ENCODE measurements at regions not wholly inside any gene's neighbourhood (a gene's known extent, or its start where the extent isn't known, plus 50 kb on each side); places are given as distances from the start of the nearest gene placed in this dataset.

DNA sequence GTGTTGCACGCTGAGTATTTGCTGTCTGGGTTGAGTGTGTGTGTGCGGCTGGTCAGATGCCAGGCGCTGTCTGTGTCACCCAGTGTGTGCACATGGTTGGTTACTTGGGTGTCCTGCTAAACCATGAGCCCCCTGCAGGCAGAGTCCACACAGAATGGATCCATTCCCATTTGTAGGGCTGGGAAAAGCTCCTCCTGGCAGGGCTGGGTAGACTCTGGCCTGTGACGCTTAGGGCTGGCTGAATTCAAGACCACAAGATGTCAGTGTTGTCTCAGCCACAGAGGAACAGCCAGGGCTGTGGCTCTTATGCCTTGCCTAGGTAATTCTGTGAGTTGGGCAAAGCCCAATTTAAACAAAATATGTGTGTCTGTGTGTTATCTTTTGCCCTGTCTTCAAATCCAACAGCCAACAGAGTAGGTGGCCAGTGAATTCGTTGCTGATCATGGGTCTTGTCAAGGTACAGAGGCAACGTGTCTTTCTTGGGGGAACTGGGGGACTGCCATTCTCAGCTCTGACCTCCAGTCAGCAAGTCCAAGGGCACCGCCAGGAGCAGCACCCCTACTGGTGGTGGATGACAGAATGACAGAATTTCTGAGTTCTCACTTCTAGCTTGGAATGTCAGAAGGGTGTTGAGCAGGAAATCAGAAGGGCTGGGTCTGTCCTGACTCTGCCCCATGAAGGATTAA lies 285.1 kb downstream of the CCSER2 start:
- TF ChIP-seq, protein P1, sequence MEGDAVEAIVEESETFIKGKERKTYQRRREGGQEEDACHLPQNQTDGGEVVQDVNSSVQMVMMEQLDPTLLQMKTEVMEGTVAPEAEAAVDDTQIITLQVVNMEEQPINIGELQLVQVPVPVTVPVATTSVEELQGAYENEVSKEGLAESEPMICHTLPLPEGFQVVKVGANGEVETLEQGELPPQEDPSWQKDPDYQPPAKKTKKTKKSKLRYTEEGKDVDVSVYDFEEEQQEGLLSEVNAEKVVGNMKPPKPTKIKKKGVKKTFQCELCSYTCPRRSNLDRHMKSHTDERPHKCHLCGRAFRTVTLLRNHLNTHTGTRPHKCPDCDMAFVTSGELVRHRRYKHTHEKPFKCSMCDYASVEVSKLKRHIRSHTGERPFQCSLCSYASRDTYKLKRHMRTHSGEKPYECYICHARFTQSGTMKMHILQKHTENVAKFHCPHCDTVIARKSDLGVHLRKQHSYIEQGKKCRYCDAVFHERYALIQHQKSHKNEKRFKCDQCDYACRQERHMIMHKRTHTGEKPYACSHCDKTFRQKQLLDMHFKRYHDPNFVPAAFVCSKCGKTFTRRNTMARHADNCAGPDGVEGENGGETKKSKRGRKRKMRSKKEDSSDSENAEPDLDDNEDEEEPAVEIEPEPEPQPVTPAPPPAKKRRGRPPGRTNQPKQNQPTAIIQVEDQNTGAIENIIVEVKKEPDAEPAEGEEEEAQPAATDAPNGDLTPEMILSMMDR (IDR thresholded peaks at IDR 0.05), result peak in 1 of 4 experiments; percentile 34
- TF ChIP-seq POLR2AphosphoS5 (IDR thresholded peaks at IDR 0.05) (no peak), POLR2A (IDR thresholded peaks at IDR 0.05) (no peak), EP300 (IDR thresholded peaks at IDR 0.05) (no peak)

Measured in gastroesophageal sphincter (tissue), 3 donors.